ENCODE measurements at regions not wholly inside any gene's neighbourhood (a gene's known extent, or its start where the extent isn't known, plus 50 kb on each side); places are given as distances from the start of the nearest gene placed in this dataset.

DNA sequence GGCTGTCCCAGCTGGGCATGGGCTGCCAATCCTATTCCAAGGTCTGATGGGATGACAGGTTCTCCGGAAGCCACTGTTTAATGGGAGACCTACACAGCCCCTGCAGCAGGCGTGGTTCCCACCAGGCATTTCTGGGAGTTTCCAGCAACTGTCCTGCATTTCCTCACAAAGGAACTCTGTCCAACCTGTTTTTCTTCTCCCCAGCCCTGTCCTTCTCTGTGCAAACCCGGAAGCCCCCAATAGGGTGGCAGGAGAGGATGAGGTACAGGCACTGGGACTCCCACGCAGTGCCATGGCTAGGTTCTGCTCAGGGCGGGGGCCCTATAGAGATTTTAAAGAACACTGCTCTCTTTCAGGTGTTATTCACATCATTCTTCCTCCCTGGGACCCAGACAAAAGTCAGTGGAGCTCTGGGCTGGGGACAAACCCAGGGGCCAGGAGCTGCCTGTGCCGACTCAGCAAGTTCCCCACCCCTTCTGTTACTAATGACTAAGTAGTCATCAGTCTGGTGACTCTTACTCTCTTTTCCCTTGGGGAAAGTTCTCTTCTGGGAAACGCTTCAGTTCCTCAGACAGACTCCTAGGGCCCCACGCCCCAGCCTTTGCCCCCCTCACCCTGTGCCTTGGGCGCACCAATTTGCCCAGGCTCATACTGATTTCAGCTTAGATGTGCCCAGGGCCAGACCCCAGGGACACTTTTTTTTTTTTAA is 97.7 kb downstream of the CD47 start:
- Mint-ChIP-seq H3K27me3 (no peaks in the 10 kb centered on the region), H3K9me3 (no peaks in the 10 kb centered on the region), H3K4me1 (ENCODE audit: low read depth in 2 of 2) (peaks cover 9 to 13% of the 10 kb centered on the region in 2 donors), H3K4me3 (no peak overlapping the region), H3K36me3 (ENCODE audit: insufficient read depth) (no peaks in the 10 kb centered on the region), H3K27ac (no peak overlapping the region)
- no peak for DNase-seq
- no peak for ATAC-seq (replicated peaks)

DNA sequence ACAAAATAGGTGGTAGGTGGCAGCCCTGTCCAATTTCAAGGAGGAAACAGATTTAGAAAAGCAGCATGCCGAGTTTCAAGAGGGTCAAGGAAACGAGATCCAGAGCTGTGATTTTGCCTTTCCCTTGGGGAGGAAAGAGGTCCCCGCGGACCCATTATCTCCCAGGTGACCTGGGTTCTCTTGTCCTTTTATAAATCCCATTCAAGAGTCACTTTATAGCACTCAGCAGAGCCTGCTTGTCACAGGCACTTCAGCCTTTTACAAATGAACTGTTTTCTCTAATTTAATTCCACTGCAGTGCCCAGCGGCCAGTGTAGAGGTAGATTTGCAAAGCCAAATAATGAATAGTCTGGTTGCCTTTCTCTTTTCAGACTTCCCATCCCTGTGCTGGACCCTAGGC is 99.9 kb downstream of the CD47 start:
- ATAC-seq (replicated peaks) (no peak), DNase-seq (no peak)
- H3K27me3 Mint-ChIP-seq: no peaks in the 10 kb centered on the region
- no peaks in the 10 kb centered on the region for H3K9me3 Mint-ChIP-seq
- H3K4me3 Mint-ChIP-seq: no peak overlapping the region
- no peaks in the 10 kb centered on the region for H3K36me3 Mint-ChIP-seq (ENCODE audit: insufficient read depth)
- H3K4me1 Mint-ChIP-seq (ENCODE audit: low read depth in 2 of 2): peaks cover 9 to 13% of the 10 kb centered on the region in 2 donors
- H3K27ac Mint-ChIP-seq: no peak overlapping the region

DNA sequence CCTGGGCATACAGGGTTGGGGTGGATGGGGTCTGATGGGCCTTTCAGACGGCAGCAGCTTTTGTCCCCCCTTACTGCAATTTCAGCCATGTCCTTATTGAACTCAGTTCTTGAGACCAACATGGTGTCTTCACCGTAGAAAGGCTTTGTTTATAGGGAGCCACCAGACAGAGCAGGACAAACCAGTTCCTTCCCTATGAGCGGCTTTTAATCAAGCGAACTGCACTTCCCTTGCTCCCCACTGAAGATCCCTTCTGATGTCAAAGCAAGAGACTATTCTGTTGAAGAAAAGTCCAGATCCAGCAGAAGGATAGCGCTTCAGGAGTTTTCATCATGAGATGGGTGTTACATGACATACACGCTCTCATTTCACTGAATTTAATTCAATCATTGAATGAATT is 100.4 kb downstream of the CD47 start:
- DNase-seq (no peak), ATAC-seq (replicated peaks) (no peak)
- Mint-ChIP-seq H3K27me3 (no peaks in the 10 kb centered on the region), H3K4me1 (ENCODE audit: low read depth in 2 of 2) (peaks cover 13 to 15% of the 10 kb centered on the region in 2 donors), H3K36me3 (ENCODE audit: insufficient read depth) (no peaks in the 10 kb centered on the region), H3K9me3 (no peaks in the 10 kb centered on the region), H3K4me3 (no peak overlapping the region), H3K27ac (no peak overlapping the region)

DNA sequence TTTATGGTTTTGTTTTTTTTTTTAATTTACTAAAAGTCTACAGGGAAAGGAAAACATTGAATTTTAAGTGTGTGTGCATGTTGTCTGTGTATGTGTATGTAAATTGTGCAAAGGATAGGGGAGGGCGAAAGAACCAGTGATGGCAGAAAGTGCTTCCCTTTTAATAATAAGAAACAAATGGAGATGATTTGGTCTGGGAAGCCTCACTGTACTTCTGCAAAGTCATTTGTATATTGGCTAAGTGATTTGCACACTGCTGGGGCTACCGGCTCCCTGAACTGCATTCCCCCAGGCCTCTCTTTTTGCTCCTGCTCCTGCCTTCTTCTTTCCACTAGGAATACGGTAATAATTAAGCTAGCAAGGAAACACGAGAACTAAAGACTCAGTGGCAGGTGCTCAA is 101.2 kb downstream of the CD47 start:
- no peaks in the 10 kb centered on the region for H3K27me3 Mint-ChIP-seq
- H3K36me3 Mint-ChIP-seq (ENCODE audit: insufficient read depth): no peaks in the 10 kb centered on the region
- H3K9me3 Mint-ChIP-seq: no peaks in the 10 kb centered on the region
- peaks cover 16 to 18% of the 10 kb centered on the region in 2 donors for H3K4me1 Mint-ChIP-seq (ENCODE audit: low read depth in 2 of 2)
- H3K27ac Mint-ChIP-seq: no peak overlapping the region
- ATAC-seq (replicated peaks) (no peak), DNase-seq (no peak)
- no peak overlapping the region for H3K4me3 Mint-ChIP-seq

DNA sequence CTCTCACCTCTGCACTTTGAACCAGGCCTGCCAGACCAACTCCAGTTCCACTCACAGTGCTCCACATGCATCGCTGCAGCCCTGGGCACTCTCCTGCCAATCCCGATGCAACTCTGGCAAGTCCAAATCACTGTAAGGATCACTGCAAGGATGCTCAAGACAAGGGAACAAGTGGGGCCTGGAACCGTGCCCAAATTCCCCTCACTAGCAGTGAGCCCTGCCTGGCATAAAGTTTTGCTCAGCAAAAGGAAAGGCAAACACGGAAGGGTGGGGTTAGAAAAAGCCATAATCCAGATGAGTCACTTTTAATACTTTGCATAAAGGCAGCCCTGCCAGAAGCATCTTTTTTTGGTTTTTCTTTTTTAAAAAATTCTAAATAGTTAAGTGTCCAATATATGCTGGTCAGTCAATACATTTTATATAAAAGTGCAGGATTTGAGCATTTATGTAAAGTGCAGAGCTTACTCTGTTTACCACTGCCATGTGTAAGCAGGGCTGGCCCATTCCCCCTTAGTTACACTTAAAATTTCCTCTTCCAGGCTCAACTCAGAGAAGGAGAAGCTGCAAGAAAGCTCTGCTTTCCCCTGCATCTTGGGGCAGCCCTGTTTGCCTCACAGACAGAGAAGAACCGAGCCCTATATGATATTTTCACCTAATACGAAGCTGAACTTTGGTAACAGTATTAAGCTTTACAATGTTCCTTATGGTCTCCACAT is 102.2 kb downstream of the CD47 start:
- no peaks in the 10 kb centered on the region for H3K27me3 Mint-ChIP-seq
- no peak for DNase-seq
- peak overlapping the region; percentile 72 to 82 for H3K27ac Mint-ChIP-seq
- H3K4me1 Mint-ChIP-seq (ENCODE audit: low read depth in 2 of 2): peaks cover 16 to 18% of the 10 kb centered on the region in 2 donors
- H3K4me3 Mint-ChIP-seq: peak overlapping the region; percentile 57 to 78
- no peaks in the 10 kb centered on the region for H3K36me3 Mint-ChIP-seq (ENCODE audit: insufficient read depth)
- peak; percentile 72 for ATAC-seq (replicated peaks)
- H3K9me3 Mint-ChIP-seq: no peaks in the 10 kb centered on the region

DNA sequence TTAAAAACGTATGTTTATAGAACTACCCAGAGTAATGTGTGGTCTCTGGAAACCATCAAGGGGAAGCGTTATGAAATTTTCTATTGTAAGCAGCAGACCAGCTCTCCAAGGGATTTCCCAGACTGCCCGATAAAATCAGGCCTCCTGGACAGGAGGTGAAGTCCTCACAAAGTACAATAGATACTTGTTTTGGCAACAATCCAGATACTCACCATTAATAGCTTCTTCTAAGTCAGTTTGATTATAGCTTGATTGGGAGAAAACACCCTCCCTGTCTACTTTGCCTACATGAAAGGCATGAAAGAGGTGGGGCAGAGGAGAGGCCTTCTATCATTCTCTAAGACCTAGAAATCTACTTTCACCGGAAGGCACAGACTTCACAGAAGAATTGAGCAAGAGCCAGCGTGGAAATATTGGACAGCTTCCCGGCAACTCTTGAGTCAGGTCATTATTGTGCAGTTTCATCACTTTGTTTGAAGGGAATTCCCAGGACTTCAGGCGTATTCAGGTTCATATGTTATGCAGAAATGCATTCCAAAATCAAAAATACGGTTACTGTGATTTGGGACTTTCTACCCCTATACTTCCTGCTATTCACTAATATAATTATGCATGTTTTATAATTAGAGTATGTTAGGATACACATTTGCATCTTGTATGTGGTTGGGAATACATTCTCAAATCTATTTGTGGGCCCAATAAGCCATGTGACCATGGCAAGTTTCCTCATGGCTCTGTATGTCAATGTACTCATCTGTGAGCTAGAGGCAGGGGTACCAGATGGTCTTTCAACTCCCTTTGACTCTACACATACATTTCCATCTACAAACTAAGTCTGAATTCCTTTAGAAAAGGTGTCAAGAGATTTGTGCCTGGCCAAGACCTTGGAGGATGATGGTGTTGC is 103.5 kb downstream of the CD47 start:
- Mint-ChIP-seq H3K36me3 (ENCODE audit: insufficient read depth) (no peaks in the 10 kb centered on the region), H3K4me3 (no peak overlapping the region), H3K27ac (no peak overlapping the region), H3K4me1 (ENCODE audit: low read depth in 2 of 2) (peaks cover 16 to 18% of the 10 kb centered on the region in 2 donors), H3K27me3 (no peaks in the 10 kb centered on the region), H3K9me3 (no peaks in the 10 kb centered on the region)
- ATAC-seq (replicated peaks): no peak
- no peak for DNase-seq

DNA sequence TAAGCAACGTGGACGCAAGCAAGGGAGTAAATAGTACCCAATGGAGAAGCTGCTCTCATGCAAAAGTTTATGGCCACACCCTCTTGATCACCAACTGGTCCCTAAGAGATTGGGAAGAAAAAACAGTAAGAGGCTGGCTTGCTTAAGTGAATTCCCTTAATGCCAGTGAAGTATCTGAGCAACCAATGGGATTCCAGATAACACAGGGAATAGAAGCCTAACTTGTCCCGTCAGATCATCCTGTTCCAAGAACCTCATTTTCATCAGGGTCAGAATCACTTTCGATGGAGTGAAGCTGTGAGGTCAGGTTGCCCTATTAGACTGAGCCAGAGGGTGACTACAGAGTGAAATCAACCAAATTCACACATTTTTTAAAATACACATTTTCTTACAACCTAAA is 104.3 kb downstream of the CD47 start:
- ATAC-seq (replicated peaks) (no peak), DNase-seq (no peak)
- Mint-ChIP-seq H3K4me3 (no peak overlapping the region), H3K27ac (no peak overlapping the region), H3K27me3 (no peaks in the 10 kb centered on the region), H3K36me3 (ENCODE audit: insufficient read depth) (no peaks in the 10 kb centered on the region), H3K9me3 (no peaks in the 10 kb centered on the region), H3K4me1 (ENCODE audit: low read depth in 2 of 2) (peaks cover 17 to 18% of the 10 kb centered on the region in 2 donors)

DNA sequence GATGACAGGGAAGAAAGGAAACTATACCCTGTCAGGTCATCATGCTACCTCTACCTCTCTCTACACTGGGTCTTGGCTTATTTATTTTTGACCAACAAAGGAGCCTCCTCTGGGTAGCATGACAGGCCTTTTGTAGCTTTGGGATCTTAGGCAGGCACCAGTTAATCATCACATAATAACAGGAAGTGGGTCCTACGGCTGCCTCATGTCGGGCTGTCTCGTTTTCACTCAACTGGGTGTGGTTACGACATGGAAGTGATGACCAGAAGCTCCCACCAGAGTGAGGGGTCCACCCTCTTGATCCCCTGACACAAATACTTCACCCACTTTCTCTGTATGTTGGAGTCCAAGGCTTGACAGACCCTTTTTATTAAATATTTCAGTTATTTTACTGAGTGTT is 105.3 kb downstream of the CD47 start:
- Mint-ChIP-seq H3K27me3 (no peaks in the 10 kb centered on the region), H3K4me3 (peak overlapping the region; percentile 43 to 62), H3K27ac (peak overlapping the region; percentile 49 to 76), H3K9me3 (no peaks in the 10 kb centered on the region), H3K4me1 (ENCODE audit: low read depth in 2 of 2) (peaks cover 17 to 18% of the 10 kb centered on the region in 2 donors), H3K36me3 (ENCODE audit: insufficient read depth) (no peaks in the 10 kb centered on the region)
- ATAC-seq (replicated peaks) (peak; percentile 63), DNase-seq (no peak)

DNA sequence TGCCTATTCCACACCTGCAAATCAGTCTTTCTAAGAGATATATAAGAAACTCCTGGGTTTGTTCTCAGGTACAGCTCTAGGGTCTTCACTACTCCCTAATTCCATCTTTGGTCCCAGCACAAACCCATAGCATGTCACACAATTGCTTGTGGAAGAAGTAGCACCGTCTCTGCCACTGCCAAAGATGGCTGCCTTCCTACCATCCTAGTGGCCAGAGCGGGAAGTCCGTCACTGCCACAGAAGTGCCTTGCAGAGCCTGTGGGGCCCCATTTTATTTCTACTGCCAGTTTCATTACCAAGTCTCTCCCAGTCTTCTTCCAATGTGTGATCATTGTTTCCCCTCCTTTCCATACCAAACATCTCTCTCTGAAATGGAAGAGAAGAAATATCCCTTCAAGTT is 107.6 kb downstream of the CD47 start:
- Mint-ChIP-seq H3K36me3 (ENCODE audit: insufficient read depth) (no peaks in the 10 kb centered on the region), H3K27ac (no peak overlapping the region), H3K4me1 (ENCODE audit: low read depth in 2 of 2) (peaks cover 22% of the 10 kb centered on the region in 2 donors), H3K9me3 (no peaks in the 10 kb centered on the region), H3K27me3 (no peaks in the 10 kb centered on the region), H3K4me3 (no peak overlapping the region)
- ATAC-seq (replicated peaks) (no peak), DNase-seq (no peak)

DNA sequence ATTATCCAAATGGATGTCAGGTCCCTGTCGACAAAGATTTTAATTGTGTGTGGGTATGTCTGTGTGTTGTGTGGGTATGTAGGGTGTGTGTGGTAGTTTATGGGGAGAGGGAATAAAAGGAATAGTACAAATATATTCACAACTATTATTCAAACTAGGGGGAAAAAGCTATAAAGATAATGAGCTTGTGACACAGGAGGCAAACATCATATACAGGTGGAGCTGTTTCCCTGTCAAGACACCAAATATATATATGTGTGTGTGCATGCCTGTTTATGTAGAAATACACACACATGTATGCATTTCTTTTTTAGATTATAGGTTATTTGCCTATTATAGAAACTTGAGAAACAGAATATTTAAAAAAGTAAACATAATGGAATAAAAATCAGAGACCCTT is 108.7 kb downstream of the CD47 start:
- no peaks in the 10 kb centered on the region for H3K27me3 Mint-ChIP-seq
- DNase-seq: no peak
- no peak for ATAC-seq (replicated peaks)
- no peaks in the 10 kb centered on the region for H3K36me3 Mint-ChIP-seq (ENCODE audit: insufficient read depth)
- H3K9me3 Mint-ChIP-seq: no peaks in the 10 kb centered on the region
- H3K4me1 Mint-ChIP-seq (ENCODE audit: low read depth in 2 of 2): peaks cover 22 to 27% of the 10 kb centered on the region in 2 donors
- no peak overlapping the region for H3K4me3 Mint-ChIP-seq
- H3K27ac Mint-ChIP-seq: no peak overlapping the region

DNA sequence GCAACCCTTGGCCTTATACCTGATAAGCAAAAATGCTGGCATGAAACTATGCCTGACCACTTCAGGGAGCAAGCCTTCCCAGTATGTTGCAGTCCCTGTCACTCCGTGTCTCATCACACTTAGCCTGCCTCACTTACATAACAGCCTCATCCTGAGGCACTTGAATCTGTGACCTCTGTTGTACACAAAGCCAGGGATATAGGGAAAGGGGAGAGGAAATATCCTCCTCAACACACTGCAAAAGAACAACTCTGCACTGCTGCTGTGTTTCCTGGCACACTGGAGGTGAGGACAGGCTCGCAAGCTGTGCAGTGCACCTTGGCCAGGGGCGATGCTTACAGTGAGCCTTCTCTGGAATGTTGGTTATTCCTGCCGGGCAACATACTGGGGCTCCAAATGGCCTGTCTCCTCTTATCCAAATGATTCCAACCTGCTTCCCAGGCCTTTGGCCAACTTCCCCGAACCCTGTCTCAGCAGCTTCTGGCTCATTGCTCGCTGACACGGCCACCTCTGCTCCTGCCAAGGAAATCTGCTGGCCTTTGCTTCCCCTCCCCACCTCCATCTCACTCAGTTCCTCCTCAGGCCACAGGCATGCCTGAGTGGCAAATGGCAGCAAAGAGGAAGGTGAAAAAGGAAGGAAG is 109.2 kb downstream of the CD47 start:
- Mint-ChIP-seq H3K9me3 (no peaks in the 10 kb centered on the region), H3K27me3 (no peaks in the 10 kb centered on the region), H3K36me3 (ENCODE audit: insufficient read depth) (no peaks in the 10 kb centered on the region), H3K4me3 (no peak overlapping the region), H3K4me1 (ENCODE audit: low read depth in 2 of 2) (peaks cover 25 to 33% of the 10 kb centered on the region in 2 donors), H3K27ac (peak overlapping the region in 1 of 2 donors; percentile 41)
- no peak for ATAC-seq (replicated peaks)
- DNase-seq: no peak

DNA sequence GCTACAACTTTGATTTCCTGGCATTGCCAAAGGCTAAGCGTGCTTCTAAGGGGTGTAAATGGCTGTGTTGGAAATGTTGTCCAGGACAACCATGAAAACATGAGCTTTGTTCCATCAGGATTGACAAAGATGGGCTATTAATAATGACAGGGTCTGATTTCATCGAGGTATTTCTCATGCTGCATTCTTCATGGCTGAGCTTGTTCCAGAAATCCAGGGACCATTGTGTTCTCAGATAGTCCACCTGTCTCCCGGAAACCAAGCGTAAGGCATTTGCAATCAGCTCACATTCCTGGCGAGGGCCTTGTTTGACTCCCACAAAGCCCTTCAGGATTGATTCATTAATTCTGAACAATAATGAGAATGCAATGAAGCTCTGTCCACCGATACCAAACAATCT is 111.3 kb downstream of the CD47 start:
- no peaks in the 10 kb centered on the region for H3K27me3 Mint-ChIP-seq
- H3K9me3 Mint-ChIP-seq: no peaks in the 10 kb centered on the region
- peaks cover 37 to 40% of the 10 kb centered on the region in 2 donors for H3K4me1 Mint-ChIP-seq (ENCODE audit: low read depth in 2 of 2)
- ATAC-seq (replicated peaks): no peak
- H3K27ac Mint-ChIP-seq: peak overlapping the region; percentile 17 to 69
- no peak overlapping the region for H3K4me3 Mint-ChIP-seq
- no peak for DNase-seq
- no peaks in the 10 kb centered on the region for H3K36me3 Mint-ChIP-seq (ENCODE audit: insufficient read depth)
